T-helper 2 cell (primary cell): ENCODE measurements at regions not wholly inside any gene's neighbourhood (a gene's known extent, or its start where the extent isn't known, plus 50 kb on each side); places are given as distances from the start of the nearest gene placed in this dataset.
A peak's percentile ranks its signal among the peaks of the same experiment; 100 is the strongest.
"Not testable (repeated sequence)": the region's sequence is repeated elsewhere in the genome, so short reads cannot be mapped to it uniquely, and the experiment has no call there.

Experiments used
- DNase-seq, 5 experiments: peaks; one replicate each; pipeline versions ENCODE4 v3.0.0 to v3.0.0-alpha.2; 2012 to 2022

DNA sequence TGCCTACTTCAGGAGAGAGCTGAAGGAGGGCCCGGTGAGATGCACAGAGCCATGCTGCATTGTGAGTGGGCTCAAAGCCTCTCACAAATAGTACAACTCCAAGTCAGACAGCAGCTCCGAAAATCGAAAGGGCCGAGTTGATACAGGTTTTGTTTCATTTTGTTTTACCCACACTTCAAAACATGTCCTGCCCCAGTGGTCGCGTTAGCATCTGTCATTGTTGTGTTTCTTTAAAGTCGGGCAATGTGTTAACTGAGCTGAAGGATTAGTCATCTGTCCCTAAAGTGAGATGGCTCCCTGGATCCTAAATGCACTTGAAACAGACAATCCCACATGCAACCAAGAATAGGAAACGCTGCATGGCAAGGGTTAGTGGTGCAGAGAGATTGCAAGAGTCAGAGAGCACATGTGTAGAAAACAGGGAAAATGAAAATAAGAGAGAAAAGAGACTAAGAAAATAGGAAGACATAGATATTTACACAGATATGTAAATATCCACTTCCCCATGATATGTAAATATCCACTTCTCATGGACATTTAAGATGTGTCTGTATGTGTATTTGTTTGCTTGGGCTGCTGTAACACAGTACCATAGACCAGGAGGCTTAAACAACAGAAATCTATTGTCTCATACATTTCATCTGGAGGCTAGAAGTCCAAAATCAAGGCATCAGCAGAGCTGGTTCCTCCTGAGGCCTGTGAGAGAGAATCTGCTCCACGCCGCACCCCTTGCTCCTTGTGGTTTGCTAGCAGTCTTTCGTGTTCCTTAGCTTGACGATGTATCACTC, 131.4 kb upstream of the RAB4A start:
- DNase-seq, result peak in 1 of 5 experiments; percentile 60

DNA sequence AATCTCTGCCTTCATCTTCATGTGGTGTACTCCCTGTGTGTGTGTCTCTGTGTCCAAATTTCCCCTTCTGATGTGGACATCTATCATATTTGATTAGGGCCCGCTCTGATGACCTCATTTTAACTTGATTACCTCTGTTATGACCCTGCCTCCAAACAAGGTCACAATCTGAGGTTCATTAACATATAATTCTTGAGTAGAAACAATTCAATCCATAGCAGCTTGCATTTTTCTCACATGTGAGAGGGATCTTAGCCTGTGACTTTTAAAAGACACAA, 130.9 kb upstream of the RAB4A start:
- DNase-seq, result no peak

DNA sequence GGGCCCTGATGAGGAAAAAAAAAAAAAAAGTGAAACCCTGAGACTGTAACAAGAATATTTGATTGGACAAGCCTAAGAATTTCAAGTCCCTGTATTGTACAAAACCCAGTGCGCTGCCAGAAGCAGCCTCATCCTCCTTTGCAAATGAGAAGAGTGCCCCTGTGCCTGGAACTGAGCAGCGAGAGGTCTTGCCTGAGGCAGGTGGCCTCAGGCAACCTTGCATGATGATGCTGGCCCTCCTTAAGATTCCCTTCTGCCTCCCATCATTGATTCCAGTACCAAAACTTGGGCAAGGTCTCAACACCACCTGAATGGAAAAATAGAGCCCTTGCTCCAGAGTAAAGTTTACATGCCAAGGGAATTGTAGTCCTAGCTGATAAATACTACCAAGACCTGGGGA, 129.6 kb upstream of the RAB4A start:
- DNase-seq, result no peak

DNA sequence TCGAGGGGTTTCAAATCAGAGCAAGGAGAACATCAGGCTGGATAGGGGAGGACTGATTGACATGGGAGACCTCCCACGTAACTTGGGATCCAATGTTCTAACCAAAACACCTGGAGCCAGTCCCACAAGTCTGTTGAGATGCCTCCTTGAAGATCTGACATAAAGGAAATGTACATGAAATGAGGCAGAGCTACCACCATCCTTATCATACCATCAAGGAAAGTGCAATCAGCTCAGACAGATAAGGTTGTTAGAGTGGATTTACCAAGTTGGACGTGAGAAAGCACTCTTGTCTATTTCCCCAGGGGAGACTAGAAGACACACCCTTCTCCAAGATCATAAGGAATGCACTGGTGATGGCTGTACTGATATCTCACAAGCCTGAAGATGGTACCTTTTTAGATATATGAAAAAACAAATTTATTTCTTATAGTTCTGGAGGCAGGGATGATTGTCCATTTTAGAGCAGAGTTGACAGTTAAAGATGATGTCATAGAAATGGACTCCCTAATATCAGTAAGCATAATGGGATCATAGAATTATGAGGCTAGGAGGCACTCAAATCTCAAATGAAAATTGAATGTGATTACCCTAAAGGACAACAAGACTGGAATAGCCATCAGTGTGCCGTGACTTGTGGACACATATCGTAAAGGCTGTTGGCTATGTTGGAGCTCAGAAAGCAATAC, 129.1 kb upstream of the RAB4A start:
- no peak for DNase-seq

DNA sequence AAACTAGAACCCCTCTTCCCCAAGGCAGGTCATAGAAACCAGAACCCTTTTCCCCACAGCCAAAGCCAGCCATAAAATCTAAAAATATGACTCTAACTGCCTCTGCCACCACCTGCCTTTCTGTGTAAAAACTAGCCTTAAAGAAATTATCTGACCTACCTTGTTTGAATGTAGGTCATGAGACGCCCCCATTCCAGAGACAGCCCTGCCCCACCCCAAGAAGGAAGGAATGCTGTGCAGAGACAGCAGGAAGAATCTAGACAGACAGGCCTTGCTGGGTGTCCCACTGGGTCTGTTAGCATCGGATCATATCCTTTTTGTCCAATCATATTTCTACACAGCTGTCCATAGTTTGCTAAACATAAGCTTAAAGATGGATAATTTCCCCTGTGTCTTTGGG, 128.4 kb upstream of the RAB4A start:
- no peak for DNase-seq

DNA sequence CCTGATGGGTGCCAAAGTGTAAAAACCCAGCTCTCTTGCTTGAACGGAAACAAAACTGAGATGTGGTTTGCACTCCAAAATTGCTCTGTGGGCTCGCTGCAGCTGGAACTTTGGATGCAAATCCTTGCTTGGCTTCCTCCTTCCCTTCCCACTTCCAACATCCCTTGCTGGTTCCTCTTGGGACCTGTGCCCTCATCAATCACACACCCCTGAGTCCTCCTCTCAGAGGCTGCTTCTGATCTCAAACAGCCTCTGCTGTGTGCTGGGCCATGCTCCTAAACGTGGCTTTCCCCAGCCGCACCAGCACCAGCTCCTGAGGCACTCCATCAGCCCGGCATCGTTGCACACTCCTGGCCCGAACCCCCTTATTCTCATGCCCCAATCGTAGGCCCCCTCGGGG, 124.3 kb upstream of the RAB4A start:
- no peak for DNase-seq

DNA sequence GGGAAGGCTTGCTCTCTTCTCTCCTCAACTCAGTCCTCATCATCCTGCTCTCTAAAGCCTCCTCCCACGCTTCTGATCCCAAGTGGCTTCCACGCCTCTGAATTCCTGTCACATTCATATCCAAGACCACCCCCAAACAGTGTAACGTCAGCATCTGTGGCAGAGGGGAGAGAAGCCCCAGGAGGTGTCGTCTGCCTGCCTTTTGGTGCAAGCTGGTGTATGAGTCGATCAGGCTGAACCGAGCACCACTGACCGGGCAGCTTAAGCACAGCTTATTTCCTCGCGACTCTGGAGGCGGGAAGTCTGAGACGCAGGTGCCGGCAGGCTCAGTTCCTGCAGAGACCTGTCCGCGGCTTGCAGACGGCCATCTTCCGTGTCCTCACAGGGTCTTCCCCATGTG, 123.8 kb upstream of the RAB4A start:
- DNase-seq, result no peak

DNA sequence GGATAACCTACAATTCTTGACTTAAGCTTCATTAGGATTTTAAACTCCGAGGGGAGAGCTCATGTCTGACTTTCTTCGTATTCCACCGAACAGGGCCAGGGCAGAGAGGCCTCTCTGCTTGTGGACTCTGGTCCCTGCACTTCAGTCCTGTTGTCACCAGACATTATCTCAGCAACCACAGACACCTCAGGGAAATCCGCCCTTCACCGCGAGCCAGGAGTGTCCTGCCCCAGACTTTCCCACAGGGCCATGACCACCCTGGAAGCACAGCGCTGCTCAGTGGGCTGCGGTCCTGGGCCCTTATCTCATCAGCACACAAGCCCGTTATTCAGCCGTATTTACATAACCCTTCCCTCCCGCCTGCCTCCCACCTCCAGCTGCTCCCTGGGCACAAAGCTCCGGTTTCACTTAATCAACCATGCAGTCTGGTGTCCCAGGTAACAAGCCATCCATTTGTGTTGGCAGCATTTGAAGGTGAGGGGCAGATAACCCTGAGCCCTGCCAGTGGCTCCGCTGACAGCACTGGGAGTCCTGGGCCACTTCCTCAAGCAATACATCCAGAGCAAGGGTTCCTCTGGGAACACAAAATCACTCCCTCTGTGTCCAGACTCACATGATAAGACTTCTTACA, 122.8 kb upstream of the RAB4A start:
- DNase-seq, result no peak

DNA sequence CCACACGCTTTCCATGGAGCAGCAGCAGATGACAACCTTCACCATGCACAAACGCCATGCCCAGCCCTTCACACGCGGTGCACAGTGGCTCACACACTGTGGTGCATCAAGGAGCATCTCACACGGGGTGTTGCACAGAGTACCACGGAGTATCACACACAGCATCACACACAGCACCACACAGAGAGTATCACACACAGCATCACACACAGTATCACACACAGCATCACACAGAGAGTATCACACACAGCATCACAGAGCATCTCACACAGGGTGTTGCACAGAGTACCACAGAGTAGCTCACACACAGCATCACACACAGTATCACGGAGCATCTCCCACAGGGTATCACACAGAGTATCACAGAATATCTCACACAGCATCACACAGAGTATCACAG, 122.2 kb upstream of the RAB4A start:
- DNase-seq, result no peak

DNA sequence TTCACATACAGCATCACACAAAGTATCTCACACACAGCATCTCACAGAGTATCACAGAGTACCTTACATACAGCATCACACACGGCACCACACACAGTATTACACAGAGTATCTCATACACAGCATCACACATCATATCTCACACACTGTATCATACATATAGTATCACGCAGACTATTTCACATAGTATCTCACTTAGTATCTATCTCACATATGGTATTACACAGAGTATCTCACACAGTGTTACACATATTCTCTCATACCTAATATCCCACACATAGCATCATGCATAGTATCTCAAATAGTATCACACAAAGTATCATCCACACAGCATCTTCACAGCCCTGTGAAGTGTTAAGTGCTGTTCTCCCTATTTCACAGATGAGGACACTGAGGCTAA, 121.5 kb upstream of the RAB4A start:
- DNase-seq, result no peak

DNA sequence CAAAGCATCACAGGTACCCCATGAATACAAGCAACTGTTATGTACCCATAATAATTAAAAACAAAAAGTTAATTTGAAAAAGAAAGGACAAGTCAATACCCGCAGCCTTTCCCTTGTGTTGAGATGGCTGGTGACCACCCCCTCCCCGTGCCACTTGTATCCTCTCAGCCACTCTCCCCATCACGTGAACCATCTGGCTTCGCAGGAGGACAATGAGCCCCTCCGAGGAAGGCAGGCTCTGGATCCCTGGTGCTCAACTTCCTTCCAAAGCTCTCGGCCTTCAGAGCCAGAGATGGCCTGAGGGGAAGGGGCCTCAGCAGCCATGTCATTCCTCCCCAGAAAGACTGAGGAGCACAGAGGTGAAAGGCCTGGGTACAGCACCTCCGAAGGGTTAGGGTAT, 120.4 kb upstream of the RAB4A start:
- DNase-seq, result no peak

DNA sequence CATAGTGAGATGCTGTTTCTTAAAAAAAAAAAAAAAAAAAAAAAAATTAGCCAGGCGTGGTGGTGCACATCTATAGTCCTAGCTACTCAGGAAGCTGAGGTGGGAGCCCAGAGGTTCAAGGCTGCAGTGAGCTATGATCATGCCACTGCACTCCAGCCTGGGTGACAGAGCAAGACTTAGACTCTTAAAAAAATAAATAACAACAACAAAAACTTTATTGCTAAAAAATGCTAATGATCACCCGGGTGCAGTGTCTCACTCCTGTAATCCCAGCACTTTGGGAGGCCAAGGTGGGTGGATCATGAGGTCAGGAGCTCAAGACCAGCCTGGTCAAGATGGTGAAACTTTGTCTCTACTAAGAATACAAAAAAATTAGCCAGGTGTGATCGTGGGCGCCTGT, 119.5 kb upstream of the RAB4A start:
- DNase-seq, result not testable (repeated sequence)

DNA sequence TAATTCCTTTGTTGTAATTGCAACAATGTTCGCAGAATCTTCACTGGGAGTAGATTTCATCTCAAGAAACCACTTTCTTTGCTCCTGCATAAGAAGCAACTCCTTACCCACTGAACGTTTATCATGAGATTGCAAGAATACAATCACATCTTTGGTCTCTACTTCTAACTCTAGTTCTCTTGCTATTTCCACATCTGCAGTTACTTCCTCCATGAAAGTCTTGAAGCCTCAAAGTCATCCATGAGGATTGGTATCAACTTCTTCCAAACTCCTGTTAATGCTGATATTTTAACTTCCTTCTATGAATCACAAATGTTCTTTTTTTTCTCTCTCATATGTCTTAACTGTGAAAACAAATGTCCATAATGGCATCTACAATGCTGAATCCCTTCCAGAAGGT, 118.6 kb upstream of the RAB4A start:
- DNase-seq, result no peak

DNA sequence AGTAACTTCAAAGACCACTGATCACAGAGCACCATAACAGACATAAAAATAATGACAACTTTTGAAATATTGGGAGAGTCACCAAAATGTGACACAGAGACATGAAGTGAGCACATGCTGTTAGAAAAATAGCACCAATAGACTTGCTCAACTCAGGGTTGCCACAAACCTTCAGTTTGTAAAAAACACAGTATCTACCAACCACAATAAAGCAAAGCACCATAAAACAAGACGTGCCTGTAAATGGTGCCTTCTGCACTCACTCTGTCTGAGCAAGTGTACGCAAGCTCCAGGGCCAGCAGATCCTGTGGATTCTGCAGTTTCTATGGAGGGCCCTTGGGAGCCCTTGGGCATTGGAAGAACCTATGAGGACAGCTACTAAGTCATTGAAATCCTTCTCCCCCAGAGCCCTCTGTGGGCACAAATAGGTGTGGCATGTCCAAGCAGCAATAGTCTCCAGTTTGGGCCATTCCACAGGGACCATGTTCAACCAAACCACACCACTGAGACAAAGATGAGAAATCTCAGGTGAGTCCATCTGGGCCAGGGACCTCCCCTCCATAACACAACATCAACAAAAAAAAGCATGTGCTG, 116.9 kb upstream of the RAB4A start:
- no peak for DNase-seq

DNA sequence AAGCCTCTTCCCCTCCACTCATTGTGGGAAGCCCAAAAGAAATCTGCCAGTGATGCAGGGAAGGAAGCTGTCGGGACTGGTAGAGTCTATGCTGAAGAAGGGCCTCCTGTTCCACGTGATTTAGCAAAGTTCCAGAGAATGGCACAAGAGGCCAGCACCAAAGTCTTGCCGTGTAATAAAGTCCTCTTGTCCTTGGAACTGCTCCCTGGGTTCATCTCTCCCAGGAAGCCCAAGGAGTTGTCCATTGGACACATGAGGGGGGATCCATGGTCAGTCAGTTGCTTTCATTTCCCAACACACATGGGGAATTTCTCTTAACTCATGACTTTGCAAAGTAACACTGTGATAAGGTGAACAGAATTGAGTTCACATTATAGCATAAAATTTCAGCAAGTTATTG, 116.1 kb upstream of the RAB4A start:
- no peak for DNase-seq

DNA sequence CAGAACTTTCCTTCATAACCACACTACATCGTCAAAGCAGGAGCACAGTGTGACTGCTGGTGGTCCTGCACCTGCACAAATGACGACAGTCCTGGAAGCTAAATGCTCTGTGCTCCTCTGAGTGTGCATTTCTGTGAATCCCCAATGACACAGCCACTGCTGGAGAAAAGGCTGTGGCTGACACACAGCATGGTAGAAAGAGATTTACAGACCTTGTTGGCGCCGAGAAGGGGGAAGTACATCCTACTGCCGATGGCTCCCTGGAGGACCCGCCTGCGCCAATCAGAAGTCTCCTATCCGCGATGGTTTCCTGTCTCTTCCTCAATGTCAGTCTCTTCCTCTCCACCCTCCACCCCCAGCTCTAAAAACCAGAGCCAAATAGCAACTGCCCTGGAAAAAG, 115.4 kb upstream of the RAB4A start:
- DNase-seq, result peak in 1 of 5 experiments; percentile 31

DNA sequence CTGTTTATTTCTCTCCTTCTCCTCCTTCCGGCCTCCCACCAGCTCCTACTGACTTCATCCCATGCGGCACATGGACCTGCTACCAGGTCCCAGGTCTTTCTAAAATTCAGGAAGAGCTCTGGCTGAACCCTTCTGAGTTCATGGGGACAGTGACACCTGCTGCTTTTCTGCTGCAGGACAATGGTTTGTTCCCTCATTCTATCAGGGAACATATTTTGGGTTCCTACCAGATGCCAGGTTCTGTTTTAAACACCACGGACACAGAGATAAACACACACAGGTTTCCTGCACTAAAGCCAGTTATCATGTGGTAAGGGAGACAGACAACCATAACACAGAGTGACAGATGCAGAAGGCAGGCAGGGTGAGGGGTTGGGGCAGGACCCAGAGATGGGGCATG, 114.0 kb upstream of the RAB4A start:
- DNase-seq, result no peak

DNA sequence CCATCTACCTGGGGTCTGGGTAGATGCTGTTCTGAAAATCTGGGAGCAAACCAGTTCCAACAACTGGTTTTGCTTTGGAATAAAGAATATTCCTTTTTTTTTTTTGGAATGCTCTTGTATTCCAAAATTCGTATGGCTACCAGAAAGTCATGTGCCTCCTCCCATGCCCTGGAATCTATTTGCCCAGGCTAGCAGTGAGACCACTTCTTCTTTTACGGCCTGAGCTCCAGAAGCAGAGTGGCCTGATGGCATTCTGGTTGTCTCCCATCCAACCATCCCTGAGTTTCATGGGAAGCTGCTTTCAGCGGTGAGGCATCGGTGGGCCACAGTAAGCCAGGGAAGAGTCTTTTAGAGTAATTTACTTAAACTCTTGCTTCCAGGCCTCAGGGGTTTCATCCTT, 113.4 kb upstream of the RAB4A start:
- DNase-seq, result no peak

DNA sequence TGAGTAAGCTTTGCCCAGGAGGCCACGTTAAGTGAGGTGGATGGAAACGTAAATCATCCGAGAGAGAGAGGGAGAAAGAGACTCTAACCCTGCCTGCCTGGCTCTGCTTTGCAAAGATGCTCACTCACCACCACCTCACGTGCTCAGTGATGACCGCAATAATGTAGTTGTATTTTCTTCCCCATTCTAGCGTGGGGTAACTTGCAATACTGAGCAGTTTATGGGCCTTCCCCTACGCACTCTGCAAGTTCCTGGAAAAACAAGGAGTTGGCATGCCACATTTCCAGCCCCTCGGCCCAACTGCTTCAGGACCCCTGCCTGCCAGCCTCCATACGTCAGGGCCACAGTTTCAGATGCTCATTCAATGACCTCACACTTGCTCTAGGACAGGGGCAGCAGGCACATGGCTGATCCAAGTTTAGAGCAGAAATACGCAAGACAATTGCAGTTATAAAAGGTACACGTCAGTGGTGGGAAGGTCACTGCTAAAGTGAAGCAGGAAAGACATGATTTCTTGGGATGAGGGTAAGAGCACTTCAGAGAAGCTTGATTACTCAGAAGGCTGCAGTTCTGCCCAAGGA, 112.5 kb upstream of the RAB4A start:
- DNase-seq, result no peak

DNA sequence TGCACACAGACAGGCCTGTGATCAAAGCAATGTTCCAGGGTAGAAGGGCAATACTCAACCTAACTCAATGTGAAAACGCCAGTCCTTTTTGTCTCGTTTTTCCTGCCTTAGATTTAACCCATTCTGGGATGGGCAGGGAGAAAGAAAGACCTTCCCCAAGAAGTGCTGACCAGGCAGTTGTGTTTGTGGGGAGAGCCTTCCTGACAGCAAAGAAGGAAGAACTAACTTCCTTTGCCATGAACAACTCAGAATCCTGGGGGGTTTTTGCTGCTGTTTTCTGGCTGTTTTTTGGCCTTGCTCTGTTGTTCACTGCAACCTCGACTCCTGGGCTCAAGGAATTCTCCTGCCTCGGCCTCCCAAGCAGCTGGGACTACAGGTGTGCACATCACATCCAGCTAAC, 112.0 kb upstream of the RAB4A start:
- no peak for DNase-seq

DNA sequence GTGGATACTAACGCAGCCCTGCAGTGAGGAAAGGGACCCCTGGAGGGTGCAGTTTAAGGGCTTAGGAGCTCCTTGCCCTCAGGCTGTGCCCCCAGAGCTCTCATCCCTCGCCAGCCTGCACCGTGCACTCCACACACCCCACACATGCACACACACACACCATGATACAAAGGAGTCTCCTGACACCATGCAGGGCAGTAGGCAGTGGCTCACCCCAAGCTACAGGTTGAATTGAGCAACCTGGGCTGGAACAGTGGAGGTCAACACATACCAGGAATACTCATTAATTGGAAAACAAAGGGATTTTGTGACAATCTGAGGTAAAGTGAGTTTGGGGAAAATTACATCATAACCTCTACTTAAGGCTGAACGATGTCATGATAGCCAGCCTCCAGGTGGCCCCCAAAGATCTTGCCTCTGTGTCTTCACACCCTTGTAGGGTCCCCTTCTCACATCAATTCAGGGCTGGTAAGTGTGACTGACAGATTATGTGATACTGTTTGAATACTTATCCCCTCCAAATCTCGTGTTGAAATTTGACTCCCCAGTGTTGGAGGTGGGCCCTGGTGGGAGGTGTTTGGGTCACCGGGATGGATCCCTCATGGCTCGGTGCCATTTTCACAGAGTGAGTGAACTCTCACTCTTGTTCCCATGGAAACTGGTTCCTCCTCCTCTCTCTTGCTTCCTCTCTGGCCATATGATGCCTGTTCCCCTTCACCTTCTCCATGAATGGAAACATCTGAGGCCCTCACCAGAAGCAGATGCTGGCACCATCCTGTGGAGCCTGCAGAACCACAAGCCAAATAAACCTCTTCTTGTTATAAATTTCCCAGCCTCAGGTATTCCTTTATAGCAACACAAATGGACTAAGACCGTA, 111.0 kb upstream of the RAB4A start:
- DNase-seq, result no peak

DNA sequence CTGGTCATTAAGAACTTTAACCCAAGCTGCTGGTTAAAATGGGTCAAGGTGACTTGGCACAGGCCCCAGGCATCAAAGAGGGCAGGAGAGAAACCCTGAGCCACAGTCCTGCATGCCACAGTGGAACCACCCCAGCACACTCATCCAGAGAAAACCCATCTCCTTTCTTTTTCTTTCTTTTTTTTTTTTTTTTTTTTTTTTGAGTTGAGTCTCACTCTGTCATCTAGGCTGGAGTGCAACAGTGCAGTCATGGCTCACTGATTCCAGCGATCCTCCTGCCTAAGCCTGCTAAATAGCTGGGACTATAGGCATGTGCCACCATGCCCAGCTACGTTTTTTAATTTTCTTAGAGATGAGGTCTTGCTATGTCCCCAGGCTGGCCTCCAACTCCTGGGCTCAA, 109.2 kb upstream of the RAB4A start:
- DNase-seq, result no peak
